ENCODE measurements at regions not wholly inside any gene's neighbourhood (a gene's known extent, or its start where the extent isn't known, plus 50 kb on each side); places are given as distances from the start of the nearest gene placed in this dataset.

DNA sequence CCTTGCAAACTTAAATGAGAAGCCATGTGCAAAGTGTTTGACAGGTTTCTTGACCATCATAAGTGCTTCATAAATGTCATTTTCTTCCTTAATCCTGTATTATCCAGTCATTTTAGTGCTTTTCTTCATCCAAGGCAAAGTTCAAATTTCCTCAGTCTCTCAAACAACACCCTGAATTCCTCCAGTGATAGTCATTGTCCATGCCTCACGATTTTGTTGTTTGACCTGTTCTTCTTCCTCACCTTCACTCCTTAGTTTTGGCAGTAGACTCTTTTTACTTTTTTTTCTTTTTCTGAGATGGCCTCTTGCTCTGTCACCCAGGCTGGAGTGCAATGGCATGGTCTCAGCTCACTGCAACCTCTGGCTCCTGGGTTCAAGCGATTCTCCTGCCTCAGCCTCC, 1257.3 kb downstream of the FAM181B start:
- no peak overlapping the region for H3K4me2 ChIP-seq (ENCODE audit: low read length)
- intact Hi-C loops (cut with micrococcal nuclease; ENCODE audit: unreplicated experiment) = no loop called here
- no TSS peak for BruUV-seq (replicated peaks)
- ChIA-PET POLR2A (interaction anchor here (0.5 kb wide), 1 partner anchor 125 kb away, joined by 6 read pairs; no protein-coding TSS in a partner anchor), CTCF (ENCODE audit: unreplicated experiment) (no interaction called here)
- H3K9me2 ChIP-seq (ENCODE audit: insufficient read depth, low read length) = no peaks in the 10 kb centered on the region
- no peaks in the 10 kb centered on the region for H3K79me2 ChIP-seq (ENCODE audit: insufficient read depth, low read depth, low read length)
- H4K20me1 ChIP-seq (ENCODE audit: insufficient read depth, low read length) = no peaks in the 10 kb centered on the region
- no peaks in the 10 kb centered on the region for H3K36me3 ChIP-seq (ENCODE audit: insufficient read depth, low read length)
- no peak overlapping the region for H2AFZ ChIP-seq (ENCODE audit: low read length)
- H3K27ac ChIP-seq (ENCODE audit: low read depth, low read length, poor library complexity, severe bottlenecking) = no peak overlapping the region
- no peak overlapping the region for H3K4me3 ChIP-seq (ENCODE audit: low read depth, low read length, poor library complexity, severe bottlenecking)
- H3K4me1 ChIP-seq (ENCODE audit: insufficient read depth, low read length, poor library complexity, severe bottlenecking) = no peaks in the 10 kb centered on the region
- no peaks in the 10 kb centered on the region for H3K9me3 ChIP-seq (ENCODE audit: low read length)
- TF ChIP-seq, protein P1, sequence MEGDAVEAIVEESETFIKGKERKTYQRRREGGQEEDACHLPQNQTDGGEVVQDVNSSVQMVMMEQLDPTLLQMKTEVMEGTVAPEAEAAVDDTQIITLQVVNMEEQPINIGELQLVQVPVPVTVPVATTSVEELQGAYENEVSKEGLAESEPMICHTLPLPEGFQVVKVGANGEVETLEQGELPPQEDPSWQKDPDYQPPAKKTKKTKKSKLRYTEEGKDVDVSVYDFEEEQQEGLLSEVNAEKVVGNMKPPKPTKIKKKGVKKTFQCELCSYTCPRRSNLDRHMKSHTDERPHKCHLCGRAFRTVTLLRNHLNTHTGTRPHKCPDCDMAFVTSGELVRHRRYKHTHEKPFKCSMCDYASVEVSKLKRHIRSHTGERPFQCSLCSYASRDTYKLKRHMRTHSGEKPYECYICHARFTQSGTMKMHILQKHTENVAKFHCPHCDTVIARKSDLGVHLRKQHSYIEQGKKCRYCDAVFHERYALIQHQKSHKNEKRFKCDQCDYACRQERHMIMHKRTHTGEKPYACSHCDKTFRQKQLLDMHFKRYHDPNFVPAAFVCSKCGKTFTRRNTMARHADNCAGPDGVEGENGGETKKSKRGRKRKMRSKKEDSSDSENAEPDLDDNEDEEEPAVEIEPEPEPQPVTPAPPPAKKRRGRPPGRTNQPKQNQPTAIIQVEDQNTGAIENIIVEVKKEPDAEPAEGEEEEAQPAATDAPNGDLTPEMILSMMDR (conservative IDR thresholded peaks at IDR 0.05; ENCODE audit: low read length) = no peak
- TF ChIP-seq EZH2phosphoT487 (IDR thresholded peaks at IDR 0.05; ENCODE audit: borderline replicate concordance, low read depth, low read length) = no peak
- no peak for DNase-seq (ENCODE audit: low spot score)

DNA sequence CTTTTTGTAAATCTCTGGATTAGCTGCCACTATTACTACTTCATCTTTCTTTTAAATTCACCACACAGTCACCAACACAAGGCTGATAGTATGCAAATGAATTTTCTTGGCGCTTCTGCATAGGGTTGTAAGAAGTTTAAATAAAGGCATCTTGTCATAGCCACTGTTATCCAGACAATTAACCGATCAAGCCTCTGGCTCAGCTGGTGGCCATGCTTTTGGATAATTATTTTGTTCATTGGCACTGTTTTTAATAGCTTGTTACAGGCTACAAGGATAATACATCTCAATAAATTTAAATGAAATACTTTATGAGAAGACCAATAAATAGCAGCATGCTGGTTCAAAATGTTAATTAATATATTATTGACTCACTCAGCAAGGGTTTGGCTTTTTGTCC, 1261.0 kb downstream of the FAM181B start:
- intact Hi-C loops (cut with micrococcal nuclease; ENCODE audit: unreplicated experiment) = no loop called here
- Histone ChIP-seq H3K9me2 (ENCODE audit: insufficient read depth, low read length) (no peaks in the 10 kb centered on the region), H3K36me3 (ENCODE audit: insufficient read depth, low read length) (no peaks in the 10 kb centered on the region), H3K79me2 (ENCODE audit: insufficient read depth, low read depth, low read length) (no peaks in the 10 kb centered on the region), H3K9me3 (ENCODE audit: low read length) (no peaks in the 10 kb centered on the region), H3K4me2 (ENCODE audit: low read length) (no peak overlapping the region), H3K27ac (ENCODE audit: low read depth, low read length, poor library complexity, severe bottlenecking) (no peak overlapping the region), H4K20me1 (ENCODE audit: insufficient read depth, low read length) (no peaks in the 10 kb centered on the region), H3K4me3 (ENCODE audit: low read depth, low read length, poor library complexity, severe bottlenecking) (no peak overlapping the region), H2AFZ (ENCODE audit: low read length) (no peak overlapping the region), H3K4me1 (ENCODE audit: insufficient read depth, low read length, poor library complexity, severe bottlenecking) (no peaks in the 10 kb centered on the region)
- BruUV-seq (replicated peaks) = no TSS peak
- POLR2A ChIA-PET = no interaction called here
- TF ChIP-seq, protein P1 (conservative IDR thresholded peaks at IDR 0.05; ENCODE audit: low read length) = no peak
- no peak for TF ChIP-seq EZH2phosphoT487 (IDR thresholded peaks at IDR 0.05; ENCODE audit: borderline replicate concordance, low read depth, low read length)
- CTCF ChIA-PET (ENCODE audit: unreplicated experiment) = no interaction called here
- no peak for DNase-seq (ENCODE audit: low spot score)

DNA sequence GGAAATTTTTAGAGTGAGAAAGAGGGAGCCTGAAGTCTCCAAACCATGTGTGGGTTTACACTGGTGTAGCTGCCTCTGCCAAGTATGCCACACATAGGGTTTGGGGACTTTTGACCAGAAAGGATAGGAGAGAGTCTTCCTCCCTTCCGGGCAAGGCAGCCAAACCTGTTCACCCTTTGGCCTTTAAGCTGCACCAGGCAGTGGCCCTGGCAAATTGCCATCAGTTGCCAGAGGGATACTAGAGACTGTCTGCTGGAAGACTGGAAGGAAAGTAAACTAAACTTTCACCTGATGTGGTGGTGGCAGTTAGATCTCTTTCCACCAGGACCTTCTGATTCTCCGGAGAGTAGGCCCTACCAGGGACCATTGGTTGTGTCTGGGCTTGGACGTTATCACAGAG, 1263.2 kb downstream of the FAM181B start:
- BruUV-seq (replicated peaks) = no TSS peak
- intact Hi-C loops (cut with micrococcal nuclease; ENCODE audit: unreplicated experiment) = no loop called here
- H3K4me3 ChIP-seq (ENCODE audit: low read depth, low read length, poor library complexity, severe bottlenecking) = no peak overlapping the region

More for the DNA sequence above, 1263.2 kb downstream of the FAM181B start:
- Histone ChIP-seq H3K36me3 (ENCODE audit: insufficient read depth, low read length) (no peaks in the 10 kb centered on the region), H3K9me3 (ENCODE audit: low read length) (no peaks in the 10 kb centered on the region), H2AFZ (ENCODE audit: low read length) (no peak overlapping the region), H3K9me2 (ENCODE audit: insufficient read depth, low read length) (no peaks in the 10 kb centered on the region), H3K4me1 (ENCODE audit: insufficient read depth, low read length, poor library complexity, severe bottlenecking) (no peaks in the 10 kb centered on the region), H3K79me2 (ENCODE audit: insufficient read depth, low read depth, low read length) (no peaks in the 10 kb centered on the region), H3K4me2 (ENCODE audit: low read length) (no peak overlapping the region), H4K20me1 (ENCODE audit: insufficient read depth, low read length) (no peaks in the 10 kb centered on the region), H3K27ac (ENCODE audit: low read depth, low read length, poor library complexity, severe bottlenecking) (no peak overlapping the region)
- TF ChIP-seq, protein P1 (conservative IDR thresholded peaks at IDR 0.05; ENCODE audit: low read length) = no peak
- no peak for TF ChIP-seq EZH2phosphoT487 (IDR thresholded peaks at IDR 0.05; ENCODE audit: borderline replicate concordance, low read depth, low read length)
- no peak for DNase-seq (ENCODE audit: low spot score)
- POLR2A ChIA-PET = no interaction called here
- CTCF ChIA-PET (ENCODE audit: unreplicated experiment) = no interaction called here
